ENCODE measurements at regions not wholly inside any gene's neighbourhood (a gene's known extent, or its start where the extent isn't known, plus 50 kb on each side); places are given as distances from the start of the nearest gene placed in this dataset.

DNA sequence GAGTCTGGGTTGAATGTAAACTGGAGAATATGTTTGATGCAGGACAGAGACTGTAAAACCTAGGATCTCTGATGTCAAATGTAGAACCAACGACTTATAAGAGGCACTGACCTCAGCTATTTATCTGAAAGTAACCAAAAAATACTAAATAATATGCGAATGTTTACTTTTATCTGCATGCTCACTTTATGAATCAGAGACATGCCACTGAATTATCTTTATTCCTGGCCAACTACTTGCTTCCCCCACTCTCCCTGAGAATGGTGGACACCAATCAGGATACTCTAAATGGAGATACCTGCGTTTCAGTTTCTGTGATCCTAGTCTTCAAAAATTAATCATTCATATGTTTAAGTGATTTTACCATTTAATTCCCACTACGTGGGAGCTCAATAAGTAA, 1038.4 kb upstream of the PABPC4L start:
- H3K36me3 ChIP-seq (ENCODE audit: insufficient read depth, low read length), result no peaks in the 10 kb centered on the region
- TF ChIP-seq, protein P1, sequence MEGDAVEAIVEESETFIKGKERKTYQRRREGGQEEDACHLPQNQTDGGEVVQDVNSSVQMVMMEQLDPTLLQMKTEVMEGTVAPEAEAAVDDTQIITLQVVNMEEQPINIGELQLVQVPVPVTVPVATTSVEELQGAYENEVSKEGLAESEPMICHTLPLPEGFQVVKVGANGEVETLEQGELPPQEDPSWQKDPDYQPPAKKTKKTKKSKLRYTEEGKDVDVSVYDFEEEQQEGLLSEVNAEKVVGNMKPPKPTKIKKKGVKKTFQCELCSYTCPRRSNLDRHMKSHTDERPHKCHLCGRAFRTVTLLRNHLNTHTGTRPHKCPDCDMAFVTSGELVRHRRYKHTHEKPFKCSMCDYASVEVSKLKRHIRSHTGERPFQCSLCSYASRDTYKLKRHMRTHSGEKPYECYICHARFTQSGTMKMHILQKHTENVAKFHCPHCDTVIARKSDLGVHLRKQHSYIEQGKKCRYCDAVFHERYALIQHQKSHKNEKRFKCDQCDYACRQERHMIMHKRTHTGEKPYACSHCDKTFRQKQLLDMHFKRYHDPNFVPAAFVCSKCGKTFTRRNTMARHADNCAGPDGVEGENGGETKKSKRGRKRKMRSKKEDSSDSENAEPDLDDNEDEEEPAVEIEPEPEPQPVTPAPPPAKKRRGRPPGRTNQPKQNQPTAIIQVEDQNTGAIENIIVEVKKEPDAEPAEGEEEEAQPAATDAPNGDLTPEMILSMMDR (IDR thresholded peaks at IDR 0.05; ENCODE audit: insufficient read depth, low read depth, low read length), result no peak
- TF ChIP-seq EZH2 (IDR thresholded peaks at IDR 0.05; ENCODE audit: insufficient read depth, low read length), result no peak
- H3K4me1 Mint-ChIP-seq (ENCODE audit: low read depth, unreplicated experiment), result peaks cover 10% of the 10 kb centered on the region
- H3K9ac ChIP-seq (ENCODE audit: low read length), result no peak overlapping the region
- H4K20me1 ChIP-seq (ENCODE audit: insufficient read depth, low read length), result no peaks in the 10 kb centered on the region
- H3K27ac ChIP-seq (ENCODE audit: low read depth, low read length), result no peak overlapping the region
- H3K36me3 Mint-ChIP-seq (ENCODE audit: low read depth, unreplicated experiment), result no peaks in the 10 kb centered on the region
- no peak overlapping the region for H3K4me3 Mint-ChIP-seq (ENCODE audit: unreplicated experiment)
- no peak for FAIRE-seq
- no peak overlapping the region for H3K4me2 ChIP-seq (ENCODE audit: low read length)
- DNase-seq (ENCODE audit: low read depth), result no peak
- H3K4me3 ChIP-seq (ENCODE audit: insufficient read depth, low read depth, low read length), result no peak overlapping the region
- no peaks in the 10 kb centered on the region for H3K79me2 ChIP-seq (ENCODE audit: insufficient read depth, low read length)
- H3K9me3 Mint-ChIP-seq (ENCODE audit: unreplicated experiment), result no peaks in the 10 kb centered on the region
- no peaks in the 10 kb centered on the region for H3K9me3 ChIP-seq (ENCODE audit: insufficient read depth, low read depth, low read length)
- H3K27ac Mint-ChIP-seq (ENCODE audit: unreplicated experiment), result no peak overlapping the region
- no peaks in the 10 kb centered on the region for H3K27me3 Mint-ChIP-seq (ENCODE audit: low read depth, unreplicated experiment)
- no peaks in the 10 kb centered on the region for H3K27me3 ChIP-seq (ENCODE audit: insufficient read depth, low read length)
- H2AFZ ChIP-seq (ENCODE audit: low read depth, low read length), result no peak overlapping the region
- H3K4me1 ChIP-seq (ENCODE audit: insufficient read depth, low read length), result no peaks in the 10 kb centered on the region

DNA sequence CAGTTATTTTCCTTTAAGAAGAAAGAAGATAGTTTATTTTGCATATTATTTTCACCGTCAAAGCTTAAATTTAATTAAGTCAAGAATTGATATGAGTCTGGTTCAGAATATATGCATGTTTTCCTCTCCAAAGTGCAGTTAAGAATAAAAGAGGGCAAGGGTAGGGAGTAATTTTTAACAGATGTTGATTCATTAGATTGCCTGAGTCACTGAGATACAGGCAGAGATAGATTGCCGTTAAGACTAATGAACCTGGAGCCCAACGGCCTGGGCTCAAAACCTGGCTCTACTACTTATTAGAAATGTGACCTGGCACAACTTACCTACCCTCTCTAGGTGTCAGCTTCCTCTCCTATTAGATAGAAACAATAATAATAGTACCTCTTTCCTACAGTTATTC, 1037.4 kb upstream of the PABPC4L start:
- no peaks in the 10 kb centered on the region for H3K79me2 ChIP-seq (ENCODE audit: insufficient read depth, low read length)
- peak; percentile 30 for DNase-seq (ENCODE audit: low read depth)
- Mint-ChIP-seq H3K36me3 (ENCODE audit: low read depth, unreplicated experiment) (no peaks in the 10 kb centered on the region), H3K4me3 (ENCODE audit: unreplicated experiment) (no peak overlapping the region), H3K4me1 (ENCODE audit: low read depth, unreplicated experiment) (peaks cover 3% of the 10 kb centered on the region), H3K27me3 (ENCODE audit: low read depth, unreplicated experiment) (no peaks in the 10 kb centered on the region), H3K27ac (ENCODE audit: unreplicated experiment) (no peak overlapping the region), H3K9me3 (ENCODE audit: unreplicated experiment) (no peaks in the 10 kb centered on the region)
- no peak overlapping the region for H2AFZ ChIP-seq (ENCODE audit: low read depth, low read length)
- H3K4me3 ChIP-seq (ENCODE audit: insufficient read depth, low read depth, low read length), result no peak overlapping the region
- H3K9me3 ChIP-seq (ENCODE audit: insufficient read depth, low read depth, low read length), result no peaks in the 10 kb centered on the region
- no peaks in the 10 kb centered on the region for H3K36me3 ChIP-seq (ENCODE audit: insufficient read depth, low read length)
- H3K9ac ChIP-seq (ENCODE audit: low read length), result no peak overlapping the region
- FAIRE-seq, result no peak
- H3K27me3 ChIP-seq (ENCODE audit: insufficient read depth, low read length), result no peaks in the 10 kb centered on the region
- H3K4me1 ChIP-seq (ENCODE audit: insufficient read depth, low read length), result no peaks in the 10 kb centered on the region
- no peak overlapping the region for H3K27ac ChIP-seq (ENCODE audit: low read depth, low read length)
- H3K4me2 ChIP-seq (ENCODE audit: low read length), result no peak overlapping the region
- TF ChIP-seq, protein P1 (IDR thresholded peaks at IDR 0.05; ENCODE audit: insufficient read depth, low read depth, low read length), result no peak
- TF ChIP-seq EZH2 (IDR thresholded peaks at IDR 0.05; ENCODE audit: insufficient read depth, low read length), result no peak
- no peaks in the 10 kb centered on the region for H4K20me1 ChIP-seq (ENCODE audit: insufficient read depth, low read length)

DNA sequence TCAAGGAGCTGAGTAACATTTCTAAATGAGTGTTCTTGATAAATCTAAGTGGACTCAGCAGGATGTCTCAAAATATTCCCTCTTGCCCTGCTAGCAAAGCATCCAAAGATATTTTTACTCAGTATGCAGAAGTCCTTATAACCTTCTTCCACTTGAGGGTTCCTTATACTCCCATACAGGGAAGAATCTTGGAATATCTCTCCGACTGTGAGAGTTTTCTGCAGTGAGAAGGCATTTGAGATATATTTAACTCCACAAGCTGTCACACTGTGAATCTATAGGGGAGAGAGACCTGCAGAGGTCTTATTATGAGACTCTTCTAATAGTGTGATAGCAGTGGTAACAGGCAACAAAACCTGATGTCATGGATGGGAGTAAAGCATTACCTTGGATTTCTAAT, 1034.5 kb upstream of the PABPC4L start:
- Mint-ChIP-seq H3K4me1 (ENCODE audit: low read depth, unreplicated experiment) (peaks cover 2% of the 10 kb centered on the region), H3K9me3 (ENCODE audit: unreplicated experiment) (no peaks in the 10 kb centered on the region), H3K36me3 (ENCODE audit: low read depth, unreplicated experiment) (no peaks in the 10 kb centered on the region), H3K27me3 (ENCODE audit: low read depth, unreplicated experiment) (no peaks in the 10 kb centered on the region), H3K4me3 (ENCODE audit: unreplicated experiment) (no peak overlapping the region), H3K27ac (ENCODE audit: unreplicated experiment) (no peak overlapping the region)
- no peak overlapping the region for H3K9ac ChIP-seq (ENCODE audit: low read length)
- no peak overlapping the region for H3K27ac ChIP-seq (ENCODE audit: low read depth, low read length)
- H2AFZ ChIP-seq (ENCODE audit: low read depth, low read length), result no peak overlapping the region
- no peaks in the 10 kb centered on the region for H4K20me1 ChIP-seq (ENCODE audit: insufficient read depth, low read length)
- H3K4me3 ChIP-seq (ENCODE audit: insufficient read depth, low read depth, low read length), result no peak overlapping the region
- no peak for TF ChIP-seq EZH2 (IDR thresholded peaks at IDR 0.05; ENCODE audit: insufficient read depth, low read length)
- TF ChIP-seq, protein P1 (IDR thresholded peaks at IDR 0.05; ENCODE audit: insufficient read depth, low read depth, low read length), result no peak
- no peaks in the 10 kb centered on the region for H3K36me3 ChIP-seq (ENCODE audit: insufficient read depth, low read length)
- H3K79me2 ChIP-seq (ENCODE audit: insufficient read depth, low read length), result no peaks in the 10 kb centered on the region
- no peaks in the 10 kb centered on the region for H3K4me1 ChIP-seq (ENCODE audit: insufficient read depth, low read length)
- no peaks in the 10 kb centered on the region for H3K9me3 ChIP-seq (ENCODE audit: insufficient read depth, low read depth, low read length)
- DNase-seq (ENCODE audit: low read depth) (no peak), FAIRE-seq (no peak)
- H3K4me2 ChIP-seq (ENCODE audit: low read length), result no peak overlapping the region
- no peaks in the 10 kb centered on the region for H3K27me3 ChIP-seq (ENCODE audit: insufficient read depth, low read length)

Measured in astrocyte (in vitro differentiated cells and primary cell).